Stomach (tissue), 4 donors: ENCODE measurements at regions not wholly inside any gene's neighbourhood (a gene's known extent, or its start where the extent isn't known, plus 50 kb on each side); places are given as distances from the start of the nearest gene placed in this dataset.

Source experiments
- EP300 ChIP-seq: sonication (generic); formaldehyde crosslinking; IDR thresholded peaks from one replicate; pipeline ENCODE4 v1.6.1; 2017; ENCODE audit warnings: antibody characterized with exemption
- POLR2A ChIP-seq, 4 donors: fragments of 450-650 bp; IDR thresholded peaks; one replicate each; pipeline ENCODE4 v1.6.1; 2016; ENCODE audit warnings: antibody characterized with exemption in 4 of 4, control low read depth in 2 of 4, mild to moderate bottlenecking in 1 of 4, moderate library complexity in 1 of 4
- POLR2AphosphoS5 ChIP-seq, 3 donors: sonication (generic); formaldehyde crosslinking; IDR thresholded peaks; one replicate each; pipeline ENCODE4 v1.6.1; 2016; ENCODE audit warnings: antibody characterized with exemption in 3 of 3
- TF ChIP-seq, protein P1 (sequence below), 7 experiments: fragments of 450-650 bp in 4 of 7; fragments of 200-600 bp in 3 of 7; sonication (generic) in 3 of 7; IDR thresholded peaks; one replicate each; pipeline ENCODE4 v1.5.1; 2016 to 2019; ENCODE audit warnings: antibody characterized with exemption in 7 of 7, control low read depth in 2 of 7, mild to moderate bottlenecking in 1 of 7

- TF ChIP-seq, protein P1, sequence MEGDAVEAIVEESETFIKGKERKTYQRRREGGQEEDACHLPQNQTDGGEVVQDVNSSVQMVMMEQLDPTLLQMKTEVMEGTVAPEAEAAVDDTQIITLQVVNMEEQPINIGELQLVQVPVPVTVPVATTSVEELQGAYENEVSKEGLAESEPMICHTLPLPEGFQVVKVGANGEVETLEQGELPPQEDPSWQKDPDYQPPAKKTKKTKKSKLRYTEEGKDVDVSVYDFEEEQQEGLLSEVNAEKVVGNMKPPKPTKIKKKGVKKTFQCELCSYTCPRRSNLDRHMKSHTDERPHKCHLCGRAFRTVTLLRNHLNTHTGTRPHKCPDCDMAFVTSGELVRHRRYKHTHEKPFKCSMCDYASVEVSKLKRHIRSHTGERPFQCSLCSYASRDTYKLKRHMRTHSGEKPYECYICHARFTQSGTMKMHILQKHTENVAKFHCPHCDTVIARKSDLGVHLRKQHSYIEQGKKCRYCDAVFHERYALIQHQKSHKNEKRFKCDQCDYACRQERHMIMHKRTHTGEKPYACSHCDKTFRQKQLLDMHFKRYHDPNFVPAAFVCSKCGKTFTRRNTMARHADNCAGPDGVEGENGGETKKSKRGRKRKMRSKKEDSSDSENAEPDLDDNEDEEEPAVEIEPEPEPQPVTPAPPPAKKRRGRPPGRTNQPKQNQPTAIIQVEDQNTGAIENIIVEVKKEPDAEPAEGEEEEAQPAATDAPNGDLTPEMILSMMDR (IDR thresholded peaks at IDR 0.05): no peak
- TF ChIP-seq POLR2A (IDR thresholded peaks at IDR 0.05) (no peak), POLR2AphosphoS5 (IDR thresholded peaks at IDR 0.05) (no peak), EP300 (no peak)
Observed at GRCh38 chr14:78016532-78016931, 153.6 kb upstream of the NRXN3 start.
